ENCODE measurements at regions not wholly inside any gene's neighbourhood (a gene's known extent, or its start where the extent isn't known, plus 50 kb on each side); places are given as distances from the start of the nearest gene placed in this dataset.

DNA sequence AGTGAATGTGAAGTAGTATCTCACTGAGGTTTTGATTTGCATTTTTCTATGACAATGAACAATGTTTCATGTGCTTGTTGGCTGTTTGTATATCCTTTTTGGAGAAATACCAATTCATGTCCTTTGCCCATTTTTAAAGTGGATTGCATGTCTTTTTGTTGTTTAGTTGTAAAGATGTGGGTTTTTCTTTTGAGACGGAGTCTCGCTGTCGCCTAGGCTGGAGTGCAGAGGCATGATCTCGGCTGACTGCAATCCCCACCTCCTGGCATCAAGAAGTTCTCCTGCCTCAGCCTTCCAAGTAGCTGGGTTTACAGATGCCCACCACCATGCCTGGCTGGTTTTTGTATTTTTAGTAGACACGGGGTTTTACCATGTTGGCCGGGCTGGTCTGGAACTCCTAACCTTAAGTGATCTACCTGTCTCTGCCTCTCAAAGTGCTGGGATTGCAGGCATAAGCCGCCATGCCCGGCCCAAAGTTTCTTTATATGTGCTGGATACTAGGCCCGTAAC lies 236.7 kb downstream of the MYCN start:
- no peak for TF ChIP-seq POLR2A (IDR thresholded peaks at IDR 0.05)
- TF ChIP-seq, protein P1, sequence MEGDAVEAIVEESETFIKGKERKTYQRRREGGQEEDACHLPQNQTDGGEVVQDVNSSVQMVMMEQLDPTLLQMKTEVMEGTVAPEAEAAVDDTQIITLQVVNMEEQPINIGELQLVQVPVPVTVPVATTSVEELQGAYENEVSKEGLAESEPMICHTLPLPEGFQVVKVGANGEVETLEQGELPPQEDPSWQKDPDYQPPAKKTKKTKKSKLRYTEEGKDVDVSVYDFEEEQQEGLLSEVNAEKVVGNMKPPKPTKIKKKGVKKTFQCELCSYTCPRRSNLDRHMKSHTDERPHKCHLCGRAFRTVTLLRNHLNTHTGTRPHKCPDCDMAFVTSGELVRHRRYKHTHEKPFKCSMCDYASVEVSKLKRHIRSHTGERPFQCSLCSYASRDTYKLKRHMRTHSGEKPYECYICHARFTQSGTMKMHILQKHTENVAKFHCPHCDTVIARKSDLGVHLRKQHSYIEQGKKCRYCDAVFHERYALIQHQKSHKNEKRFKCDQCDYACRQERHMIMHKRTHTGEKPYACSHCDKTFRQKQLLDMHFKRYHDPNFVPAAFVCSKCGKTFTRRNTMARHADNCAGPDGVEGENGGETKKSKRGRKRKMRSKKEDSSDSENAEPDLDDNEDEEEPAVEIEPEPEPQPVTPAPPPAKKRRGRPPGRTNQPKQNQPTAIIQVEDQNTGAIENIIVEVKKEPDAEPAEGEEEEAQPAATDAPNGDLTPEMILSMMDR (IDR thresholded peaks at IDR 0.05): no peak

Data from sigmoid colon (tissue), 3 donors.